ENCODE measurements at regions not wholly inside any gene's neighbourhood (a gene's known extent, or its start where the extent isn't known, plus 50 kb on each side); places are given as distances from the start of the nearest gene placed in this dataset.

DNA sequence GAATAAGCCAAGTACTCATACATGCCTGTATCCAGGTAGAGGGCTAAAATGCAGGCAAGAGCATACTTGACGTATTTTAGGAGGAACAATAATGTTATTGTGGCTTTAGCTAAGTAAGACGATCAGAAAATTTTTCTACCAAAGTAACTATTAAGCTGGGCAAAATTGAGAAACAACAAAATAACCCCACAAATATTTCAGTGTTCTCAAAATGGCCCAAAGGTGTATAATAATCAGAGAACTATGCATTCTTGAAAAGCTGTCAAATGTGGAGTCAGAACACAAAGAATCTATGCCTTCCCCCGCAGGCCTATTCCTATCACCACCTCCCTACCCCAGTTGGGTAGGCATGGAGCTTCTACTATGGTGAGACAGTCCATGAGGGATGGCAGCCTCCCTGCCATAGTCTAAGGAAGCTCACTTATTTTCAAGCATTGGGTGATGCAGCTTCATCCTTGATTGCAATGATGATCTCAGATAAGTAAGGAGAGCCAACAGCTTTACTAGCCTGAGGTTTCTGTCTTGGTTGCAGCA, 1132.5 kb upstream of the SPRY2 start:
- H2AFZ ChIP-seq (ENCODE audit: insufficient read depth, low read depth, low read length, poor library complexity, severe bottlenecking): no peak overlapping the region
- H3K4me3 Mint-ChIP-seq: no peak overlapping the region

DNA sequence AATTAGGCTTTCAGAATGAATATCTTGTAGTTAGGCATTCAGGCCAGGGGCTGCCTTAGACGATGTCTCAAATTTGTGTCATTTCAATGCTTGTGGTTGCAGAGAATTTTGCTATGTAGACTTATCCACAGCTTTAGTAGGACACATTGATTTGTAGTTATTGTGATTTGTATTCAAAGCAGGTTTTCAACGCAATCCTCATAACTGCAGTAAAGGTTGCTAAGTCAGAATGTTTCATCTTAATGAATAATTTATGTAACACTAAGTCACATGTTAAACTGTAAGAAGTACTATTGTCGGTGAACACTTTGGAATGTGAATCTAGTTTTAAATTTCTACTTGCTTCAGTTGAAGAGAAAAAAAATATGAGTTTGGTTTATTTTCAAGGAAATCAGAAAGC, 1117.2 kb upstream of the SPRY2 start:
- H3K4me2 ChIP-seq (replicated peaks; ENCODE audit: extremely low read depth, low read length, poor library complexity, severe bottlenecking): no peak overlapping the region
- 100% methylated on average over 1 of the region's 3 CpGs for WGBS (ENCODE audit: insufficient coverage)

More for the DNA sequence above, 1132.5 kb upstream of the SPRY2 start:
- Histone ChIP-seq H3K4me1 (ENCODE audit: control insufficient read depth in 1 of 2, insufficient read depth in 2 of 2, low read length in 2 of 2) (no peaks in the 10 kb centered on the region), H3K27ac (ENCODE audit: low read depth in 1 of 2, low read length in 2 of 2) (no peak overlapping the region), H3K36me3 (replicated peaks in 1 of 2; ENCODE audit: control insufficient read depth in 1 of 2, insufficient read depth in 2 of 2, low read length in 2 of 2) (no peaks in the 10 kb centered on the region), H3K9me3 (replicated peaks in 1 of 2; ENCODE audit: control insufficient read depth in 1 of 2, insufficient read depth in 1 of 2, low read length in 2 of 2) (no peaks in the 10 kb centered on the region), H3K4me3 (replicated peaks in 1 of 3; ENCODE audit: low read depth in 2 of 3, low read length in 3 of 3) (no peak overlapping the region), H3K27me3 (ENCODE audit: control insufficient read depth in 2 of 2, insufficient read depth in 2 of 2, low read length in 2 of 2) (no peaks in the 10 kb centered on the region), H3K4me2 (replicated peaks; ENCODE audit: extremely low read depth, low read length, poor library complexity, severe bottlenecking) (no peak overlapping the region), H3K79me2 (ENCODE audit: insufficient read depth, low read length) (no peaks in the 10 kb centered on the region), H3K9ac (ENCODE audit: insufficient read depth, low read length, poor library complexity, severe bottlenecking) (no peak overlapping the region), H4K20me1 (ENCODE audit: insufficient read depth, low read length) (no peaks in the 10 kb centered on the region)
- Mint-ChIP-seq H3K9me3 (peaks cover 0 to 12% (median 1%) of the 10 kb centered on the region in 7 donors), H3K27ac (no peak overlapping the region), H3K27me3 (ENCODE audit: low read depth in 3 of 3) (no peaks in the 10 kb centered on the region), H3K36me3 (no peaks in the 10 kb centered on the region), H3K4me1 (no peaks in the 10 kb centered on the region)
- intact Hi-C loops (cut with micrococcal nuclease): no loop called here
- TF ChIP-seq, protein P1, sequence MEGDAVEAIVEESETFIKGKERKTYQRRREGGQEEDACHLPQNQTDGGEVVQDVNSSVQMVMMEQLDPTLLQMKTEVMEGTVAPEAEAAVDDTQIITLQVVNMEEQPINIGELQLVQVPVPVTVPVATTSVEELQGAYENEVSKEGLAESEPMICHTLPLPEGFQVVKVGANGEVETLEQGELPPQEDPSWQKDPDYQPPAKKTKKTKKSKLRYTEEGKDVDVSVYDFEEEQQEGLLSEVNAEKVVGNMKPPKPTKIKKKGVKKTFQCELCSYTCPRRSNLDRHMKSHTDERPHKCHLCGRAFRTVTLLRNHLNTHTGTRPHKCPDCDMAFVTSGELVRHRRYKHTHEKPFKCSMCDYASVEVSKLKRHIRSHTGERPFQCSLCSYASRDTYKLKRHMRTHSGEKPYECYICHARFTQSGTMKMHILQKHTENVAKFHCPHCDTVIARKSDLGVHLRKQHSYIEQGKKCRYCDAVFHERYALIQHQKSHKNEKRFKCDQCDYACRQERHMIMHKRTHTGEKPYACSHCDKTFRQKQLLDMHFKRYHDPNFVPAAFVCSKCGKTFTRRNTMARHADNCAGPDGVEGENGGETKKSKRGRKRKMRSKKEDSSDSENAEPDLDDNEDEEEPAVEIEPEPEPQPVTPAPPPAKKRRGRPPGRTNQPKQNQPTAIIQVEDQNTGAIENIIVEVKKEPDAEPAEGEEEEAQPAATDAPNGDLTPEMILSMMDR (IDR thresholded peaks at IDR 0.05): no peak
- no peak for DNase-seq
- WGBS (ENCODE audit: insufficient coverage): no CpG with 5 or more reads among the region's 3 CpGs

More for the DNA sequence above, 1117.2 kb upstream of the SPRY2 start:
- Histone ChIP-seq H2AFZ (ENCODE audit: insufficient read depth, low read depth, low read length, poor library complexity, severe bottlenecking) (no peak overlapping the region), H3K9me3 (replicated peaks in 1 of 2; ENCODE audit: control insufficient read depth in 1 of 2, insufficient read depth in 1 of 2, low read length in 2 of 2) (peaks cover 0 to 5% of the 10 kb centered on the region in 2 donors), H3K36me3 (replicated peaks in 1 of 2; ENCODE audit: control insufficient read depth in 1 of 2, insufficient read depth in 2 of 2, low read length in 2 of 2) (no peaks in the 10 kb centered on the region), H3K9ac (ENCODE audit: insufficient read depth, low read length, poor library complexity, severe bottlenecking) (no peak overlapping the region), H3K79me2 (ENCODE audit: insufficient read depth, low read length) (no peaks in the 10 kb centered on the region), H3K27me3 (ENCODE audit: control insufficient read depth in 2 of 2, insufficient read depth in 2 of 2, low read length in 2 of 2) (no peaks in the 10 kb centered on the region), H3K27ac (ENCODE audit: low read depth in 1 of 2, low read length in 2 of 2) (no peak overlapping the region), H3K4me1 (ENCODE audit: control insufficient read depth in 1 of 2, insufficient read depth in 2 of 2, low read length in 2 of 2) (no peaks in the 10 kb centered on the region), H4K20me1 (ENCODE audit: insufficient read depth, low read length) (no peaks in the 10 kb centered on the region), H3K4me3 (replicated peaks in 1 of 3; ENCODE audit: low read depth in 2 of 3, low read length in 3 of 3) (no peak overlapping the region)
- Mint-ChIP-seq H3K27ac (no peak overlapping the region), H3K36me3 (no peaks in the 10 kb centered on the region), H3K4me3 (no peak overlapping the region), H3K4me1 (no peaks in the 10 kb centered on the region), H3K27me3 (ENCODE audit: low read depth in 3 of 3) (no peaks in the 10 kb centered on the region), H3K9me3 (peaks cover 2 to 8% (median 6%) of the 10 kb centered on the region in 7 donors)
- TF ChIP-seq, protein P1 (IDR thresholded peaks at IDR 0.05): no peak
- DNase-seq: no peak
- intact Hi-C loops (cut with micrococcal nuclease): no loop called here

All from CD14-positive monocyte (primary cell).